HepG2 (cell line): ENCODE measurements at regions not wholly inside any gene's neighbourhood (a gene's known extent, or its start where the extent isn't known, plus 50 kb on each side); places are given as distances from the start of the nearest gene placed in this dataset.

ENCODE experiments used
- ARID5B ChIP-seq: IDR thresholded peaks from 2 replicates; pipeline ENCODE4 v1.4.0; 2020; ENCODE audit warnings: mild to moderate bottlenecking, missing genetic modification reagents
- FOXP4 ChIP-seq: sonication (generic); formaldehyde crosslinking; IDR thresholded peaks from 2 replicates; pipeline ENCODE4 v1.4.0; 2020; ENCODE audit warnings: missing genetic modification reagents
- HNRNPUL1 ChIP-seq: fragments of 200-400 bp; formaldehyde crosslinking; IDR thresholded peaks from 2 replicates; pipeline ENCODE4 v1.6.1; 2017; ENCODE audit warnings: low read depth, mild to moderate bottlenecking, low read length, moderate library complexity
- KDM5A ChIP-seq: fragments of 200-600 bp; sonication (generic); IDR thresholded peaks from 2 replicates; pipeline ENCODE4 v1.7.0; 2018; ENCODE audit warnings: antibody characterized with exemption, mild to moderate bottlenecking, low read length, borderline replicate concordance
- KMT2A ChIP-seq: sonication (generic); formaldehyde crosslinking; IDR thresholded peaks from 2 replicates; pipeline ENCODE4 v1.4.0; 2020; ENCODE audit warnings: missing genetic modification reagents
- MAF1 ChIP-seq: sonication (generic); formaldehyde crosslinking; IDR thresholded peaks from 2 replicates; pipeline ENCODE4 v1.5.0; 2020; ENCODE audit warnings: missing genetic modification reagents, borderline replicate concordance
- MXD1 ChIP-seq: sonication (generic); formaldehyde crosslinking; IDR thresholded peaks from 2 replicates; pipeline ENCODE4 v1.4.0; 2020; ENCODE audit warnings: mild to moderate bottlenecking, missing genetic modification reagents
- PHF20 ChIP-seq: sonication (generic); formaldehyde crosslinking; IDR thresholded peaks from 2 replicates; pipeline ENCODE4 v1.5.0; 2020; ENCODE audit warnings: mild to moderate bottlenecking, missing genetic modification reagents
- PRDM4 ChIP-seq: sonication (generic); formaldehyde crosslinking; IDR thresholded peaks from 2 replicates; pipeline ENCODE4 v1.9.0; 2021; ENCODE audit warnings: missing genetic modification reagents, borderline replicate concordance
- RAD21 ChIP-seq: fragments of 450-650 bp; formaldehyde crosslinking; IDR thresholded peaks from 2 replicates; pipeline ENCODE4 v1.5.0; 2020; ENCODE audit warnings: mild to moderate bottlenecking
- SP5 ChIP-seq: IDR thresholded peaks from 2 replicates; pipeline ENCODE4 v1.6.1; 2016; ENCODE audit warnings: low read depth, borderline replicate concordance
- STAT6 ChIP-seq: sonication (generic); formaldehyde crosslinking; IDR thresholded peaks from 2 replicates; pipeline ENCODE4 v1.4.0; 2020; ENCODE audit warnings: missing genetic modification reagents, mild to moderate bottlenecking, borderline replicate concordance
- TRAFD1 ChIP-seq: sonication (generic); formaldehyde crosslinking; IDR thresholded peaks from 2 replicates; pipeline ENCODE4 v1.5.1; 2020; ENCODE audit warnings: missing genetic modification reagents, mild to moderate bottlenecking, borderline replicate concordance
- YEATS4 ChIP-seq: sonication (generic); formaldehyde crosslinking; IDR thresholded peaks from 2 replicates; pipeline ENCODE4 v1.4.0; 2020; ENCODE audit warnings: missing genetic modification reagents, borderline replicate concordance
- ZNF264 ChIP-seq: sonication (generic); formaldehyde crosslinking; IDR thresholded peaks from 2 replicates; pipeline ENCODE4 v1.4.0; 2020; ENCODE audit warnings: missing genetic modification reagents
- ZNF446 ChIP-seq: sonication (generic); formaldehyde crosslinking; IDR thresholded peaks from 2 replicates; pipeline ENCODE4 v1.5.0; 2020; ENCODE audit warnings: mild to moderate bottlenecking, missing genetic modification reagents
- ZNF619 ChIP-seq: sonication (generic); formaldehyde crosslinking; IDR thresholded peaks from 2 replicates; pipeline ENCODE4 v1.4.0; 2020; ENCODE audit warnings: mild to moderate bottlenecking, missing genetic modification reagents

GRCh38 chr1:157236072-157236471 lies 97.9 kb upstream of the ETV3 start (continued):
- TF ChIP-seq FOXP4 (no peak), MAF1 (no peak), ZNF264 (no peak), ZNF619 (CRISPR knock-in tag) (no peak), RAD21 (CRISPR knock-in tag) (no peak), YEATS4 (CRISPR knock-in tag) (no peak), KMT2A (CRISPR knock-in tag) (no peak), SP5 (CRISPR knock-in tag) (no peak), ZNF446 (CRISPR knock-in tag) (no peak), PHF20 (CRISPR knock-in tag) (no peak), KDM5A (no peak), ARID5B (CRISPR knock-in tag) (no peak), STAT6 (CRISPR knock-in tag) (no peak), TRAFD1 (CRISPR knock-in tag) (no peak), MXD1 (no peak), HNRNPUL1 (no peak), PRDM4 (CRISPR knock-in tag) (no peak)
